Suprapubic skin (tissue), 3 donors: ENCODE measurements at regions not wholly inside any gene's neighbourhood (a gene's known extent, or its start where the extent isn't known, plus 50 kb on each side); places are given as distances from the start of the nearest gene placed in this dataset.

Source experiments
- POLR2A ChIP-seq, 2 donors: fragments of 450-650 bp; IDR thresholded peaks; one replicate each; pipeline ENCODE4 v1.6.1; 2017; ENCODE audit warnings: antibody characterized with exemption in 2 of 2, mild to moderate bottlenecking in 2 of 2, moderate library complexity in 2 of 2
- TF ChIP-seq, protein P1 (sequence below), 2 donors: fragments of 200-600 bp in 1 of 2; fragments of 450-650 bp in 1 of 2; sonication (generic) in 1 of 2; IDR thresholded peaks; one replicate each; pipeline ENCODE4 v1.5.1; 2016 to 2019; ENCODE audit warnings: antibody characterized with exemption in 2 of 2, mild to moderate bottlenecking in 1 of 2, moderate library complexity in 1 of 2

DNA sequence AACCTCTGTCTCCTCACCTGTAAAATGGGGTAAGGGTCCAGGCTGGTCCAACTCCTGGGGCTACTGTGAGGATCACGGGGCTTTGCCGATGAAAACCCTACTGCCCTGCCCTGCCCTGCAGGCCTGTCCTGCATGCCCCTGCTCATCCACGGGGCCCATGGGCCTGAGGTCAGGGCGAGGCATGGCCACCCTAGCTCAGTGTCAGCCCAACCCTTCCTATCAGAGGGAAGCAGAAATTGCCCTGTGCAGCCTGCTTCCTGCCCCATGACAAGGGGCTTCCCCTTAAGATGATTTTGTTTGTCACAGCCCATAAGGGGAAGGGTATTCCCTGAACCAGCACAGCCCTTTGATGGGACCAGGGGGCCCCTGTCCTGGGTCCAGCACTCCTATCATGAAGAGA lies 353.6 kb upstream of the ID2 start:
- TF ChIP-seq, protein P1, sequence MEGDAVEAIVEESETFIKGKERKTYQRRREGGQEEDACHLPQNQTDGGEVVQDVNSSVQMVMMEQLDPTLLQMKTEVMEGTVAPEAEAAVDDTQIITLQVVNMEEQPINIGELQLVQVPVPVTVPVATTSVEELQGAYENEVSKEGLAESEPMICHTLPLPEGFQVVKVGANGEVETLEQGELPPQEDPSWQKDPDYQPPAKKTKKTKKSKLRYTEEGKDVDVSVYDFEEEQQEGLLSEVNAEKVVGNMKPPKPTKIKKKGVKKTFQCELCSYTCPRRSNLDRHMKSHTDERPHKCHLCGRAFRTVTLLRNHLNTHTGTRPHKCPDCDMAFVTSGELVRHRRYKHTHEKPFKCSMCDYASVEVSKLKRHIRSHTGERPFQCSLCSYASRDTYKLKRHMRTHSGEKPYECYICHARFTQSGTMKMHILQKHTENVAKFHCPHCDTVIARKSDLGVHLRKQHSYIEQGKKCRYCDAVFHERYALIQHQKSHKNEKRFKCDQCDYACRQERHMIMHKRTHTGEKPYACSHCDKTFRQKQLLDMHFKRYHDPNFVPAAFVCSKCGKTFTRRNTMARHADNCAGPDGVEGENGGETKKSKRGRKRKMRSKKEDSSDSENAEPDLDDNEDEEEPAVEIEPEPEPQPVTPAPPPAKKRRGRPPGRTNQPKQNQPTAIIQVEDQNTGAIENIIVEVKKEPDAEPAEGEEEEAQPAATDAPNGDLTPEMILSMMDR (IDR thresholded peaks at IDR 0.05), result no peak
- no peak for TF ChIP-seq POLR2A (IDR thresholded peaks at IDR 0.05)
